ENCODE measurements at regions not wholly inside any gene's neighbourhood (a gene's known extent, or its start where the extent isn't known, plus 50 kb on each side); places are given as distances from the start of the nearest gene placed in this dataset.

GRCh38 chr3:178193846-178194245, 342.4 kb upstream of the KCNMB2 start:
- Histone ChIP-seq H3K9me2 (ENCODE audit: insufficient read depth, low read length) (no peaks in the 10 kb centered on the region), H3F3A (ENCODE audit: insufficient read depth, low read length, poor library complexity, severe bottlenecking) (no peaks in the 10 kb centered on the region), H3K4me3 (ENCODE audit: low read length) (no peak overlapping the region), H3K9ac (ENCODE audit: low read length) (no peak overlapping the region), H4K20me1 (ENCODE audit: insufficient read depth) (no peaks in the 10 kb centered on the region), H3K27me3 (ENCODE audit: insufficient read depth, low read depth, low read length) (no peaks in the 10 kb centered on the region), H3K36me3 (ENCODE audit: insufficient read depth, low read length) (no peaks in the 10 kb centered on the region), H3K27ac (ENCODE audit: low read length) (no peak overlapping the region), H3K9me3 (ENCODE audit: low read length) (no peaks in the 10 kb centered on the region), H3K4me2 (ENCODE audit: low read length) (no peak overlapping the region), H2AFZ (ENCODE audit: low read depth, low read length) (no peak overlapping the region), H3K79me2 (replicated peaks; ENCODE audit: insufficient read depth, low read length) (no peaks in the 10 kb centered on the region)
- no peak for TF ChIP-seq REST (IDR thresholded peaks at IDR 0.05; ENCODE audit: borderline replicate concordance)
- no peak for TF ChIP-seq POLR2AphosphoS5 (IDR thresholded peaks at IDR 0.05)
- TF ChIP-seq EP300 (conservative IDR thresholded peaks at IDR 0.05; ENCODE audit: poor library complexity, severe bottlenecking), result no peak
- no peak for TF ChIP-seq SMC3 (conservative IDR thresholded peaks at IDR 0.05; ENCODE audit: poor library complexity)
- TF ChIP-seq CTCF (IDR thresholded peaks at IDR 0.05; ENCODE audit: poor library complexity, severe bottlenecking), result no peak
- no peak for TF ChIP-seq RAD21 (conservative IDR thresholded peaks at IDR 0.05)
- TF ChIP-seq MXI1 (conservative IDR thresholded peaks at IDR 0.05; ENCODE audit: poor library complexity, severe bottlenecking), result no peak
- TF ChIP-seq TAF1 (IDR thresholded peaks at IDR 0.05; ENCODE audit: low read depth), result no peak
- TF ChIP-seq EZH2 (IDR thresholded peaks at IDR 0.05; ENCODE audit: borderline replicate concordance, insufficient read depth, low read length, poor library complexity, severe bottlenecking), result no peak

GRCh38 chr3:178194539-178194938, 341.7 kb upstream of the KCNMB2 start:
- no peak overlapping the region for H3K4me3 ChIP-seq (ENCODE audit: low read length)
- no peaks in the 10 kb centered on the region for H3K9me2 ChIP-seq (ENCODE audit: insufficient read depth, low read length)
- no peak overlapping the region for H3K27ac ChIP-seq (ENCODE audit: low read length)
- TF ChIP-seq EZH2 (IDR thresholded peaks at IDR 0.05; ENCODE audit: borderline replicate concordance, insufficient read depth, low read length, poor library complexity, severe bottlenecking) (no peak), RAD21 (conservative IDR thresholded peaks at IDR 0.05) (no peak), TAF1 (IDR thresholded peaks at IDR 0.05; ENCODE audit: low read depth) (no peak), POLR2AphosphoS5 (IDR thresholded peaks at IDR 0.05) (no peak), MXI1 (conservative IDR thresholded peaks at IDR 0.05; ENCODE audit: poor library complexity, severe bottlenecking) (no peak), EP300 (conservative IDR thresholded peaks at IDR 0.05; ENCODE audit: poor library complexity, severe bottlenecking) (no peak), REST (IDR thresholded peaks at IDR 0.05; ENCODE audit: borderline replicate concordance) (no peak), SMC3 (conservative IDR thresholded peaks at IDR 0.05; ENCODE audit: poor library complexity) (no peak), CTCF (IDR thresholded peaks at IDR 0.05; ENCODE audit: poor library complexity, severe bottlenecking) (no peak)
- H2AFZ ChIP-seq (ENCODE audit: low read depth, low read length), result no peak overlapping the region
- H3F3A ChIP-seq (ENCODE audit: insufficient read depth, low read length, poor library complexity, severe bottlenecking), result no peaks in the 10 kb centered on the region
- no peak overlapping the region for H3K9ac ChIP-seq (ENCODE audit: low read length)
- no peaks in the 10 kb centered on the region for H3K36me3 ChIP-seq (ENCODE audit: insufficient read depth, low read length)
- no peak overlapping the region for H3K4me2 ChIP-seq (ENCODE audit: low read length)
- H3K27me3 ChIP-seq (ENCODE audit: insufficient read depth, low read depth, low read length), result no peaks in the 10 kb centered on the region
- no peaks in the 10 kb centered on the region for H3K79me2 ChIP-seq (replicated peaks; ENCODE audit: insufficient read depth, low read length)
- H4K20me1 ChIP-seq (ENCODE audit: insufficient read depth), result no peaks in the 10 kb centered on the region
- H3K9me3 ChIP-seq (ENCODE audit: low read length), result no peaks in the 10 kb centered on the region

All from neural cell (in vitro differentiated cells).